ENCODE measurements at regions not wholly inside any gene's neighbourhood (a gene's known extent, or its start where the extent isn't known, plus 50 kb on each side); places are given as distances from the start of the nearest gene placed in this dataset.

- no peaks in the 10 kb centered on the region for H3K27me3 ChIP-seq (replicated peaks; ENCODE audit: insufficient read depth, low read length)
- H4K20me1 ChIP-seq (ENCODE audit: insufficient read depth, low read length): no peaks in the 10 kb centered on the region
- H3K4me3 ChIP-seq (ENCODE audit: low read length): no peak overlapping the region
- no peaks in the 10 kb centered on the region for H3K36me3 ChIP-seq (replicated peaks; ENCODE audit: insufficient read depth, low read length)
- DNase-seq: no peak
- TF ChIP-seq CTCF (IDR thresholded peaks at IDR 0.05; ENCODE audit: low read length) (no peak), EZH2 (optimal IDR thresholded peaks at IDR 0.05; ENCODE audit: low read depth, low read length) (no peak), EZH2phosphoT487 (IDR thresholded peaks at IDR 0.05; ENCODE audit: low read length) (no peak)
- H3K4me1 ChIP-seq (ENCODE audit: low read length): no peaks in the 10 kb centered on the region
- H3K9me2 ChIP-seq (replicated peaks; ENCODE audit: insufficient read depth, low read length): no peaks in the 10 kb centered on the region
- no peak overlapping the region for H3K9ac ChIP-seq (ENCODE audit: low read length)
- no peak overlapping the region for H2AFZ ChIP-seq (ENCODE audit: low read length)
- no peak overlapping the region for H3K27ac ChIP-seq (ENCODE audit: low read length)
- H3K9me3 ChIP-seq (replicated peaks; ENCODE audit: insufficient read depth, low read length): no peaks in the 10 kb centered on the region
- H3K79me2 ChIP-seq (ENCODE audit: low read length): no peaks in the 10 kb centered on the region
- H3F3A ChIP-seq (ENCODE audit: insufficient read depth, low read length): no peaks in the 10 kb centered on the region
- H3K4me2 ChIP-seq (ENCODE audit: low read depth, low read length): no peak overlapping the region
Measured at GRCh38 chr16:50878966-50879615, 137.2 kb downstream of the CYLD start.

GRCh38 chr16:50878536-50878935, 136.7 kb downstream of the CYLD start:
- H3K27me3 ChIP-seq (replicated peaks; ENCODE audit: insufficient read depth, low read length): no peaks in the 10 kb centered on the region
- TF ChIP-seq CTCF (IDR thresholded peaks at IDR 0.05; ENCODE audit: low read length) (no peak), EZH2phosphoT487 (IDR thresholded peaks at IDR 0.05; ENCODE audit: low read length) (no peak), EZH2 (optimal IDR thresholded peaks at IDR 0.05; ENCODE audit: low read depth, low read length) (no peak)
- no peaks in the 10 kb centered on the region for H4K20me1 ChIP-seq (ENCODE audit: insufficient read depth, low read length)
- H2AFZ ChIP-seq (ENCODE audit: low read length): no peak overlapping the region
- H3K4me2 ChIP-seq (ENCODE audit: low read depth, low read length): no peak overlapping the region
- H3K4me1 ChIP-seq (ENCODE audit: low read length): no peaks in the 10 kb centered on the region
- no peaks in the 10 kb centered on the region for H3K36me3 ChIP-seq (replicated peaks; ENCODE audit: insufficient read depth, low read length)
- no peak overlapping the region for H3K9ac ChIP-seq (ENCODE audit: low read length)
- DNase-seq: no peak
- no peak overlapping the region for H3K4me3 ChIP-seq (ENCODE audit: low read length)
- H3K9me2 ChIP-seq (replicated peaks; ENCODE audit: insufficient read depth, low read length): no peaks in the 10 kb centered on the region
- no peak overlapping the region for H3K27ac ChIP-seq (ENCODE audit: low read length)
- H3K9me3 ChIP-seq (replicated peaks; ENCODE audit: insufficient read depth, low read length): no peaks in the 10 kb centered on the region
- H3K79me2 ChIP-seq (ENCODE audit: low read length): no peaks in the 10 kb centered on the region
- H3F3A ChIP-seq (ENCODE audit: insufficient read depth, low read length): no peaks in the 10 kb centered on the region

- Histone ChIP-seq H3K27me3 (replicated peaks; ENCODE audit: insufficient read depth, low read length) (no peaks in the 10 kb centered on the region), H3K9me2 (replicated peaks; ENCODE audit: insufficient read depth, low read length) (no peaks in the 10 kb centered on the region), H3K4me1 (ENCODE audit: low read length) (no peaks in the 10 kb centered on the region), H3F3A (ENCODE audit: insufficient read depth, low read length) (no peaks in the 10 kb centered on the region), H2AFZ (ENCODE audit: low read length) (no peak overlapping the region), H4K20me1 (ENCODE audit: insufficient read depth, low read length) (no peaks in the 10 kb centered on the region), H3K9ac (ENCODE audit: low read length) (no peak overlapping the region), H3K79me2 (ENCODE audit: low read length) (no peaks in the 10 kb centered on the region), H3K4me2 (ENCODE audit: low read depth, low read length) (no peak overlapping the region), H3K4me3 (ENCODE audit: low read length) (no peak overlapping the region), H3K27ac (ENCODE audit: low read length) (no peak overlapping the region), H3K36me3 (replicated peaks; ENCODE audit: insufficient read depth, low read length) (no peaks in the 10 kb centered on the region), H3K9me3 (replicated peaks; ENCODE audit: insufficient read depth, low read length) (no peaks in the 10 kb centered on the region)
- DNase-seq: no peak
- TF ChIP-seq EZH2phosphoT487 (IDR thresholded peaks at IDR 0.05; ENCODE audit: low read length): no peak
- TF ChIP-seq EZH2 (optimal IDR thresholded peaks at IDR 0.05; ENCODE audit: low read depth, low read length): no peak
Measured at GRCh38 chr16:50876263-50876662, 134.4 kb downstream of the CYLD start.

GRCh38 chr16:50868577-50868976, 126.7 kb downstream of the CYLD start:
- Histone ChIP-seq H3K9me2 (replicated peaks; ENCODE audit: insufficient read depth, low read length) (no peaks in the 10 kb centered on the region), H3F3A (ENCODE audit: insufficient read depth, low read length) (no peaks in the 10 kb centered on the region), H3K27ac (ENCODE audit: low read length) (no peak overlapping the region), H2AFZ (ENCODE audit: low read length) (no peak overlapping the region), H3K27me3 (replicated peaks; ENCODE audit: insufficient read depth, low read length) (no peaks in the 10 kb centered on the region), H3K79me2 (ENCODE audit: low read length) (no peaks in the 10 kb centered on the region), H3K4me1 (ENCODE audit: low read length) (no peaks in the 10 kb centered on the region), H3K36me3 (replicated peaks; ENCODE audit: insufficient read depth, low read length) (no peaks in the 10 kb centered on the region), H4K20me1 (ENCODE audit: insufficient read depth, low read length) (no peaks in the 10 kb centered on the region), H3K9me3 (replicated peaks; ENCODE audit: insufficient read depth, low read length) (no peaks in the 10 kb centered on the region), H3K9ac (ENCODE audit: low read length) (no peak overlapping the region), H3K4me3 (ENCODE audit: low read length) (no peak overlapping the region), H3K4me2 (ENCODE audit: low read depth, low read length) (no peak overlapping the region)
- no peak for DNase-seq
- TF ChIP-seq EZH2phosphoT487 (IDR thresholded peaks at IDR 0.05; ENCODE audit: low read length) (no peak), EZH2 (optimal IDR thresholded peaks at IDR 0.05; ENCODE audit: low read depth, low read length) (no peak), CTCF (IDR thresholded peaks at IDR 0.05; ENCODE audit: low read length) (no peak)

Data from MM.1S (cell line).